B cell (primary cell): ENCODE measurements at regions not wholly inside any gene's neighbourhood (a gene's known extent, or its start where the extent isn't known, plus 50 kb on each side); places are given as distances from the start of the nearest gene placed in this dataset.

ENCODE experiments used
- EZH2 ChIP-seq: IDR thresholded peaks from 2 replicates; pipeline ENCODE4 v1.6.1; 2012; ENCODE audit warnings: borderline replicate concordance, low read depth, mild to moderate bottlenecking, moderate library complexity, low read length; ENCODE audit not compliant: insufficient read depth, poor library complexity, severe bottlenecking
- TF ChIP-seq, protein P1 (sequence below): fragments of 200-600 bp; IDR thresholded peaks from one replicate; pipeline ENCODE4 v1.8.0; 2022; ENCODE audit warnings: antibody characterized with exemption, mild to moderate bottlenecking

DNA sequence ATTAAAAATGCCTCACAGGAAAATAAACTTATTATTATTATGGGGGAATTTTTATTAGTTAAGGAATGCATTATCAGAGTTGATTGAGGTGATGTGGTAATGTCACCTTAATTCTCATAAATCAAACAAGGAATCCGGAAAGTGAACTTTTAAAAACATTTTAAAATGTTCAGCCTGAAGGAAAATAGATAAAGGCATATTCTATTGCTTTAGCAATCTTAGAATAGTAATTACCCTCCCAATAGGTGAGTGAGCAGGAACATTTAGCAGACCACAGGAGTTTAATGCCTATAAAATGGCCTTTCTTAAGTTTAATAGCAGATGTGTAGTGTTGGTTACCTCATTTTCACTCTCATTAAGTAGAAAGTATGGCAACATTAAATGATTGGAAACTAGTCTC, 160.9 kb upstream of the MAD2L1 start:
- TF ChIP-seq, protein P1, sequence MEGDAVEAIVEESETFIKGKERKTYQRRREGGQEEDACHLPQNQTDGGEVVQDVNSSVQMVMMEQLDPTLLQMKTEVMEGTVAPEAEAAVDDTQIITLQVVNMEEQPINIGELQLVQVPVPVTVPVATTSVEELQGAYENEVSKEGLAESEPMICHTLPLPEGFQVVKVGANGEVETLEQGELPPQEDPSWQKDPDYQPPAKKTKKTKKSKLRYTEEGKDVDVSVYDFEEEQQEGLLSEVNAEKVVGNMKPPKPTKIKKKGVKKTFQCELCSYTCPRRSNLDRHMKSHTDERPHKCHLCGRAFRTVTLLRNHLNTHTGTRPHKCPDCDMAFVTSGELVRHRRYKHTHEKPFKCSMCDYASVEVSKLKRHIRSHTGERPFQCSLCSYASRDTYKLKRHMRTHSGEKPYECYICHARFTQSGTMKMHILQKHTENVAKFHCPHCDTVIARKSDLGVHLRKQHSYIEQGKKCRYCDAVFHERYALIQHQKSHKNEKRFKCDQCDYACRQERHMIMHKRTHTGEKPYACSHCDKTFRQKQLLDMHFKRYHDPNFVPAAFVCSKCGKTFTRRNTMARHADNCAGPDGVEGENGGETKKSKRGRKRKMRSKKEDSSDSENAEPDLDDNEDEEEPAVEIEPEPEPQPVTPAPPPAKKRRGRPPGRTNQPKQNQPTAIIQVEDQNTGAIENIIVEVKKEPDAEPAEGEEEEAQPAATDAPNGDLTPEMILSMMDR, result no peak
- no peak for TF ChIP-seq EZH2
